K562 (cell line): ENCODE measurements at regions not wholly inside any gene's neighbourhood (a gene's known extent, or its start where the extent isn't known, plus 50 kb on each side); places are given as distances from the start of the nearest gene placed in this dataset.
A peak's percentile ranks its signal among the peaks of the same experiment; 100 is the strongest.

ENCODE experiments used
- ATAC-seq: fragments of 200-7000 bp; cut with Tn5 transposase; 3 replicates; pipeline ENCODE4 v1.9.1; 2020; ENCODE audit warnings: moderate library complexity
- BruUV-seq: library from RNA; stranded (reverse); fragments of 400-500 nt; replicated peaks from 2 replicates; lab custom pipeline; 2021; lab: Mats Ljungman, UMichigan
- CTCF ChIA-PET: fragments of 300-600 bp; formaldehyde crosslinking; extraction: SDS; loops from one replicate; lab custom pipeline; 2021; ENCODE audit warnings: low intra/inter-chr PET ratio; lab: Yijun Ruan, JAX
- POLR2A ChIA-PET: fragments of 300-600, 350-650 bp; sonication (Branson Sonifier 250); formaldehyde crosslinking; extraction: SDS; loops from one replicate; lab custom pipeline; 2021; ENCODE audit warnings: antibody characterized with exemption, inconsistent platforms; lab: Yijun Ruan, JAX
- DNase-seq, 4 experiments: peaks; one replicate each; pipeline versions ENCODE4 v3.0.0 to v3.0.0-alpha.2; 2011 to 2018; ENCODE audit warnings: low spot score in 3 of 4, mixed read lengths in 3 of 4; ENCODE audit errors: extremely low read depth in 1 of 4
- FAIRE-seq: peaks from 2 replicates; lab custom pipeline; 2011; peaks lifted over from hg19 to GRCh38; lab: Jason Lieb, UNC
- H2AFZ ChIP-seq: 2 replicates; pipeline ENCODE4 v1.6.0; 2011; ENCODE audit warnings: low read depth, low read length, control low read depth, inconsistent platforms
- H3K27ac ChIP-seq: fragments of 200-600 bp; 3 replicates; pipeline ENCODE4 v1.8.0; 2011; ENCODE audit warnings: low read depth, mild to moderate bottlenecking, control low read depth, inconsistent platforms, low read length, moderate library complexity, mixed read lengths; ENCODE audit errors: extremely low read depth
- H3K27me3 ChIP-seq, 2 experiments: fragments of 300-600 bp in 1 of 2; 2 replicates in 1 of 2; 3 replicates in 1 of 2; pipeline versions ENCODE4 v1.6.0 to v1.8.0; 2011; ENCODE audit warnings: inconsistent platforms in 2 of 2, low read length in 2 of 2, mild to moderate bottlenecking in 1 of 2, mixed read lengths in 1 of 2, moderate library complexity in 1 of 2; ENCODE audit not compliant: control insufficient read depth in 2 of 2, insufficient read depth in 2 of 2
- H3K36me3 ChIP-seq: fragments of 300-600 bp; 3 replicates; pipeline ENCODE4 v1.8.0; 2011; ENCODE audit warnings: mild to moderate bottlenecking, low read length, inconsistent platforms; ENCODE audit not compliant: control insufficient read depth, insufficient read depth
- H3K4me1 ChIP-seq, 2 experiments: fragments of 200-600 bp in 1 of 2; replicated peaks in 1 of 2; 2 replicates in 1 of 2; 3 replicates in 1 of 2; pipeline versions ENCODE4 v1.5.1 to v1.8.0; 2011; ENCODE audit warnings: inconsistent platforms in 2 of 2, low read length in 2 of 2, mild to moderate bottlenecking in 1 of 2, mixed read lengths in 1 of 2, moderate library complexity in 1 of 2; ENCODE audit not compliant: control insufficient read depth in 2 of 2, insufficient read depth in 2 of 2
- H3K4me2 ChIP-seq: 2 replicates; pipeline ENCODE4 v1.6.1; 2011; ENCODE audit warnings: low read length, control low read depth, inconsistent platforms, mixed read lengths; ENCODE audit not compliant: insufficient read depth
- H3K4me3 ChIP-seq: fragments of 200-600 bp; sonication (generic), shearing (Covaris generic); 2 replicates; pipeline ENCODE4 v1.5.1; 2016; ENCODE audit warnings: control low read depth, inconsistent platforms
- H3K79me2 ChIP-seq: fragments of 200-600 bp; 3 replicates; pipeline ENCODE4 v1.8.0; 2011; ENCODE audit warnings: low read length, inconsistent platforms; ENCODE audit not compliant: control insufficient read depth, insufficient read depth
- H3K9ac ChIP-seq, 2 experiments: 2 replicates each; pipeline versions ENCODE4 v1.6.0 to v1.6.1; 2011; ENCODE audit warnings: low read depth in 2 of 2, low read length in 2 of 2, control low read depth in 1 of 2, inconsistent platforms in 1 of 2, mild to moderate bottlenecking in 1 of 2, mixed read lengths in 1 of 2; ENCODE audit not compliant: insufficient read depth in 1 of 2
- H3K9me1 ChIP-seq: one replicate; pipeline ENCODE4 v1.6.0; 2011; ENCODE audit warnings: inconsistent platforms, mild to moderate bottlenecking, low read length, moderate library complexity; ENCODE audit not compliant: control insufficient read depth, insufficient read depth
- H3K9me3 ChIP-seq: replicated peaks from 2 replicates; pipeline ENCODE4 v1.5.1; 2011; ENCODE audit warnings: low read depth, low read length, inconsistent platforms; ENCODE audit not compliant: control insufficient read depth, insufficient read depth
- H4K20me1 ChIP-seq: replicated peaks from 2 replicates; pipeline ENCODE4 v1.6.1; 2011; ENCODE audit warnings: low read length, inconsistent platforms, mixed read lengths; ENCODE audit not compliant: control insufficient read depth, insufficient read depth
- PHF21A ChIP-seq: fragments of 450-650 bp; IDR thresholded peaks from 2 replicates; pipeline ENCODE4 v1.6.1; 2017; ENCODE audit warnings: low read depth, borderline replicate concordance
- POLR3A ChIP-seq: IDR thresholded peaks from 2 replicates; pipeline ENCODE4 v1.6.1; 2011; ENCODE audit warnings: borderline replicate concordance, mild to moderate bottlenecking, moderate library complexity; ENCODE audit not compliant: insufficient read length, insufficient read depth; ENCODE audit errors: extremely low read depth
- U2AF1 ChIP-seq: fragments of 200-400 bp; formaldehyde crosslinking; optimal IDR thresholded peaks from 2 replicates; pipeline ENCODE3; 2017; ENCODE audit warnings: mild to moderate bottlenecking, low read depth, low read length, moderate library complexity
- ZNF274 ChIP-seq: IDR thresholded peaks from 2 replicates; pipeline ENCODE4 v1.6.1; 2011; ENCODE audit warnings: low read depth, mild to moderate bottlenecking, low read length, moderate library complexity, borderline replicate concordance
- WGBS: fragments of 100-300 bp; shearing (Covaris generic); methylation state at CpG from one replicate; pipeline ENCODE4 v1.1.6; 2016; ENCODE audit warnings: low coverage, mixed read lengths; ENCODE audit not compliant: insufficient coverage; ENCODE audit errors: missing lambda C conversion rate; 5-methylcytosine and 5-hydroxymethylcytosine counted together
- in situ Hi-C: fragments of 300-500 bp; cut with MboI; formaldehyde crosslinking; loops from 4 replicates; pipeline ENCODE4 v1.15.0; 2018; ENCODE audit warnings: inconsistent platforms, mixed read lengths
- intact Hi-C: fragments of 100-400 bp; cut with micrococcal nuclease; formaldehyde crosslinking; loops from 2 replicates; pipeline ENCODE4 v1.14.2; 2022
- TF ChIP-seq, protein P1 (sequence below), 2 experiments: fragments of 250-450 bp in 1 of 2; fragments of 450-650 bp in 1 of 2; sonication (Bioruptor Pico) in 1 of 2; IDR thresholded peaks; 2 replicates each; pipeline versions ENCODE4 v1.6.1 to v1.8.0; 2016 to 2021; ENCODE audit warnings: mild to moderate bottlenecking in 2 of 2, moderate library complexity in 2 of 2, missing compliant biosample characterization in 1 of 2, missing genetic modification characterization in 1 of 2
- TF ChIP-seq, protein P2 (sequence below): IDR thresholded peaks from 2 replicates; pipeline ENCODE4 v1.6.1; 2016; ENCODE audit warnings: missing genetic modification characterization, missing compliant biosample characterization
- TF ChIP-seq, protein P3 (sequence below): IDR thresholded peaks from 2 replicates; pipeline ENCODE4 v1.6.1; 2011; ENCODE audit warnings: borderline replicate concordance, low read depth, mild to moderate bottlenecking, moderate library complexity, low read length; ENCODE audit not compliant: insufficient read depth, poor library complexity, severe bottlenecking

DNA sequence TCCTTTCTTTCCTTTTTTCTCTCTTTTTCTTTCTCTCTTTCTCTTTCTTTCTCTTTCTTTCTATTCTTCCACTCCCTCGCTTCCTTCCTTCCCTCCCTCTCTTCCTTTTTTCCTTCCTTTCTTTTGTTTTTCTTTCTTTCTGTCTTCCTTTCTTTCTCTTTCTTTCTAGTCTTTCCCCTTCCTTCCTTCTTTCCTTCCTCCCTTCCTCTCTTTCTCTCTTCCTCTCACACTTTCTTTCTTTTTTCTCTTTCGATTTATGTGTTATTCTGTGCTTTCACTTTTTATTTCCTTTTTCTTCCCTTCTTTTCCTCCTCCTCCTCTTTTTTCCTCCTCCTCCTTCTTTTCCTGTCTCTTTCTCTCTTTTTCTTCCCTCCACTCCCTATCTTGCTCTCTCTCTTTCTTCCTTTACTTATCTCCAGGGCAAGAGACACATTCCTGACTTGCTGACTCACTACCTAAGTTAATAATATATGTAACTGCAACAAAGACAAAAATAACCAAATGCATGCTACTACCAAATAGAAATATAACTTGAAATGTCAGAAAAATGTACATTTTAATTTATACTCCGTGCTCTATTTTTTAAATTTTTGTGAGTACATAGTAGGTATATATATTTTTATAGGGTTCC, 445.5 kb downstream of the GABRG2 start:
- Histone ChIP-seq H3K36me3 (no peaks in the 10 kb centered on the region), H4K20me1 (no peaks in the 10 kb centered on the region), H3K9me1 (no peaks in the 10 kb centered on the region), H3K4me3 (no peak overlapping the region), H2AFZ (no peak overlapping the region), H3K9ac (no peak overlapping the region), H3K4me1 (no peaks in the 10 kb centered on the region), H3K4me2 (no peak overlapping the region), H3K9me3 (no peaks in the 10 kb centered on the region), H3K27me3 (no peaks in the 10 kb centered on the region), H3K79me2 (no peaks in the 10 kb centered on the region), H3K27ac (no peak overlapping the region)
- FAIRE-seq (no peak), DNase-seq (no peak), ATAC-seq (no peak)
- 3% methylated on average over 3 of the region's 3 CpGs for WGBS
- no TSS peak for BruUV-seq
- ChIA-PET CTCF (no interaction called here), POLR2A (no interaction called here)
- in situ Hi-C loops (no loop called here), intact Hi-C loops (no loop called here)
- TF ChIP-seq POLR3A (no peak), U2AF1 (no peak), PHF21A (no peak), ZNF274 (no peak)
- TF ChIP-seq, protein P1, sequence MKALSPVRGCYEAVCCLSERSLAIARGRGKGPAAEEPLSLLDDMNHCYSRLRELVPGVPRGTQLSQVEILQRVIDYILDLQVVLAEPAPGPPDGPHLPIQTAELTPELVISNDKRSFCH (CRISPR knock-in tag; IDR thresholded peaks at IDR 0.05): no peak
- TF ChIP-seq, protein P1 (tag; IDR thresholded peaks at IDR 0.05): no peak
- TF ChIP-seq, protein P2, sequence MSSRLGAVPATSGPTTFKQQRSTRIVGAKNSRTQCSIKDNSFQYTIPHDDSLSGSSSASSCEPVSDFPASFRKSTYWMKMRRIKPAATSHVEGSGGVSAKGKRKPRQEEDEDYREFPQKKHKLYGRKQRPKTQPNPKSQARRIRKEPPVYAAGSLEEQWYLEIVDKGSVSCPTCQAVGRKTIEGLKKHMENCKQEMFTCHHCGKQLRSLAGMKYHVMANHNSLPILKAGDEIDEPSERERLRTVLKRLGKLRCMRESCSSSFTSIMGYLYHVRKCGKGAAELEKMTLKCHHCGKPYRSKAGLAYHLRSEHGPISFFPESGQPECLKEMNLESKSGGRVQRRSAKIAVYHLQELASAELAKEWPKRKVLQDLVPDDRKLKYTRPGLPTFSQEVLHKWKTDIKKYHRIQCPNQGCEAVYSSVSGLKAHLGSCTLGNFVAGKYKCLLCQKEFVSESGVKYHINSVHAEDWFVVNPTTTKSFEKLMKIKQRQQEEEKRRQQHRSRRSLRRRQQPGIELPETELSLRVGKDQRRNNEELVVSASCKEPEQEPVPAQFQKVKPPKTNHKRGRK (tag): peak; percentile 60; the same call in 1 of the 2 replicates
- TF ChIP-seq, protein P3, sequence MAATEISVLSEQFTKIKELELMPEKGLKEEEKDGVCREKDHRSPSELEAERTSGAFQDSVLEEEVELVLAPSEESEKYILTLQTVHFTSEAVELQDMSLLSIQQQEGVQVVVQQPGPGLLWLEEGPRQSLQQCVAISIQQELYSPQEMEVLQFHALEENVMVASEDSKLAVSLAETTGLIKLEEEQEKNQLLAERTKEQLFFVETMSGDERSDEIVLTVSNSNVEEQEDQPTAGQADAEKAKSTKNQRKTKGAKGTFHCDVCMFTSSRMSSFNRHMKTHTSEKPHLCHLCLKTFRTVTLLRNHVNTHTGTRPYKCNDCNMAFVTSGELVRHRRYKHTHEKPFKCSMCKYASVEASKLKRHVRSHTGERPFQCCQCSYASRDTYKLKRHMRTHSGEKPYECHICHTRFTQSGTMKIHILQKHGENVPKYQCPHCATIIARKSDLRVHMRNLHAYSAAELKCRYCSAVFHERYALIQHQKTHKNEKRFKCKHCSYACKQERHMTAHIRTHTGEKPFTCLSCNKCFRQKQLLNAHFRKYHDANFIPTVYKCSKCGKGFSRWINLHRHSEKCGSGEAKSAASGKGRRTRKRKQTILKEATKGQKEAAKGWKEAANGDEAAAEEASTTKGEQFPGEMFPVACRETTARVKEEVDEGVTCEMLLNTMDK: no peak
